Fibroblast of lung (primary cell): ENCODE measurements at regions not wholly inside any gene's neighbourhood (a gene's known extent, or its start where the extent isn't known, plus 50 kb on each side); places are given as distances from the start of the nearest gene placed in this dataset.

Experiments
- EZH2 ChIP-seq: IDR thresholded peaks from 2 replicates; pipeline ENCODE4 v1.5.1; 2012; ENCODE audit warnings: low read length, control low read depth, mild to moderate bottlenecking; ENCODE audit errors: missing control alignments
- TF ChIP-seq, protein P1 (sequence below), 2 donors: IDR thresholded peaks in 1 of 2; conservative IDR thresholded peaks in 1 of 2; 1 replicate in 1 of 2; 2 replicates in 1 of 2; pipeline ENCODE4 v1.5.1; 2011 to 2012; ENCODE audit warnings: low read length in 2 of 2, control low read depth in 1 of 2, inconsistent platforms in 1 of 2, low read depth in 1 of 2, mild to moderate bottlenecking in 1 of 2

DNA sequence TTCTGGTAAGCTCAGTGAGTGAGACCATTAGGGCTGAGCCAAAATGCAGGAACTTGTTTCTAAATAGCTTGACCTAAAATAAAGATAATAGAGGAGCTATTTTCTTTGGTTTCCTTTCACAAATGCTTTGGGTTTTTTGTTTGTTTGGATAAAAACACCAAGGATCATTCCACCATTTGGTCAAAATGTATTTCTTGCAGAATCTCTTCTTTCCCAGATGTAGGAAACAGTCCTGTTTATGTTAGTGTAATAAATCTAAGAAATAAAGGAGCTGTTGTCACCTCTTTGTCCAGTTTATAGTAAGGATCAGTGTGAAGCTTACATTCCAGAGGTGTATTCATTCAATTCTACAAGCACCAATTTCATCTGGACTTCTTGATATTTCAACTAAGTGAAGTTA lies 297.8 kb downstream of the GJA1 start:
- TF ChIP-seq EZH2: no peak
- TF ChIP-seq, protein P1, sequence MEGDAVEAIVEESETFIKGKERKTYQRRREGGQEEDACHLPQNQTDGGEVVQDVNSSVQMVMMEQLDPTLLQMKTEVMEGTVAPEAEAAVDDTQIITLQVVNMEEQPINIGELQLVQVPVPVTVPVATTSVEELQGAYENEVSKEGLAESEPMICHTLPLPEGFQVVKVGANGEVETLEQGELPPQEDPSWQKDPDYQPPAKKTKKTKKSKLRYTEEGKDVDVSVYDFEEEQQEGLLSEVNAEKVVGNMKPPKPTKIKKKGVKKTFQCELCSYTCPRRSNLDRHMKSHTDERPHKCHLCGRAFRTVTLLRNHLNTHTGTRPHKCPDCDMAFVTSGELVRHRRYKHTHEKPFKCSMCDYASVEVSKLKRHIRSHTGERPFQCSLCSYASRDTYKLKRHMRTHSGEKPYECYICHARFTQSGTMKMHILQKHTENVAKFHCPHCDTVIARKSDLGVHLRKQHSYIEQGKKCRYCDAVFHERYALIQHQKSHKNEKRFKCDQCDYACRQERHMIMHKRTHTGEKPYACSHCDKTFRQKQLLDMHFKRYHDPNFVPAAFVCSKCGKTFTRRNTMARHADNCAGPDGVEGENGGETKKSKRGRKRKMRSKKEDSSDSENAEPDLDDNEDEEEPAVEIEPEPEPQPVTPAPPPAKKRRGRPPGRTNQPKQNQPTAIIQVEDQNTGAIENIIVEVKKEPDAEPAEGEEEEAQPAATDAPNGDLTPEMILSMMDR (conservative IDR thresholded peaks at IDR 0.05 in 1 of 2, IDR thresholded peaks at IDR 0.05 in 1 of 2; ENCODE audit: low read depth in 1 of 2, low read length in 2 of 2): no peak
